Peyer's patch (tissue), 4 donors: ENCODE measurements at regions not wholly inside any gene's neighbourhood (a gene's known extent, or its start where the extent isn't known, plus 50 kb on each side); places are given as distances from the start of the nearest gene placed in this dataset.

ENCODE experiments used
- DNase-seq, 3 donors: peaks; one replicate each; pipeline ENCODE4 v3.0.0-alpha.2; 2017 to 2019
- H3K27ac ChIP-seq, 4 donors: fragments of 200-600 bp; sonication (generic); one replicate each; pipeline ENCODE4 v1.5.1; 2016 to 2019
- H3K27me3 ChIP-seq, 2 donors: fragments of 200-600 bp; sonication (generic); one replicate each; pipeline ENCODE4 v1.5.1; 2019
- H3K36me3 ChIP-seq, 3 donors: fragments of 200-600 bp; sonication (generic); one replicate each; pipeline ENCODE4 v1.5.1; 2016 to 2019
- H3K4me1 ChIP-seq, 4 donors: fragments of 200-600 bp; sonication (generic); one replicate each; pipeline ENCODE4 v1.5.1; 2016 to 2019
- H3K4me3 ChIP-seq, 4 donors: fragments of 200-600 bp; sonication (generic); 1 replicate in 3 of 4; 2 replicates in 1 of 4; pipeline ENCODE4 v1.5.1; 2016 to 2019; ENCODE audit warnings: mild to moderate bottlenecking in 1 of 4
- H3K9me3 ChIP-seq, 4 donors: fragments of 200-600 bp; sonication (generic); one replicate each; pipeline ENCODE4 v1.5.1; 2016 to 2019; ENCODE audit warnings: mild to moderate bottlenecking in 1 of 4
- POLR2A ChIP-seq, 2 donors: fragments of 450-650 bp; IDR thresholded peaks; one replicate each; pipeline ENCODE4 v1.5.1; 2017; ENCODE audit warnings: antibody characterized with exemption in 2 of 2, mild to moderate bottlenecking in 2 of 2, moderate library complexity in 2 of 2
- TF ChIP-seq, protein P1 (sequence below), 6 experiments: fragments of 450-650 bp in 4 of 6; fragments of 200-600 bp in 2 of 6; sonication (generic) in 1 of 6; IDR thresholded peaks; one replicate each; pipeline ENCODE4 v1.5.1; 2017 to 2019; ENCODE audit warnings: antibody characterized with exemption in 6 of 6, mild to moderate bottlenecking in 3 of 6, moderate library complexity in 1 of 6

- H3K27me3 ChIP-seq, result no peaks in the 10 kb centered on the region
- H3K27ac ChIP-seq, result no peak overlapping the region
- no peak for DNase-seq
- H3K4me3 ChIP-seq, result no peak overlapping the region
- H3K36me3 ChIP-seq, result no peaks in the 10 kb centered on the region
- H3K4me1 ChIP-seq, result no peaks in the 10 kb centered on the region
- TF ChIP-seq, protein P1, sequence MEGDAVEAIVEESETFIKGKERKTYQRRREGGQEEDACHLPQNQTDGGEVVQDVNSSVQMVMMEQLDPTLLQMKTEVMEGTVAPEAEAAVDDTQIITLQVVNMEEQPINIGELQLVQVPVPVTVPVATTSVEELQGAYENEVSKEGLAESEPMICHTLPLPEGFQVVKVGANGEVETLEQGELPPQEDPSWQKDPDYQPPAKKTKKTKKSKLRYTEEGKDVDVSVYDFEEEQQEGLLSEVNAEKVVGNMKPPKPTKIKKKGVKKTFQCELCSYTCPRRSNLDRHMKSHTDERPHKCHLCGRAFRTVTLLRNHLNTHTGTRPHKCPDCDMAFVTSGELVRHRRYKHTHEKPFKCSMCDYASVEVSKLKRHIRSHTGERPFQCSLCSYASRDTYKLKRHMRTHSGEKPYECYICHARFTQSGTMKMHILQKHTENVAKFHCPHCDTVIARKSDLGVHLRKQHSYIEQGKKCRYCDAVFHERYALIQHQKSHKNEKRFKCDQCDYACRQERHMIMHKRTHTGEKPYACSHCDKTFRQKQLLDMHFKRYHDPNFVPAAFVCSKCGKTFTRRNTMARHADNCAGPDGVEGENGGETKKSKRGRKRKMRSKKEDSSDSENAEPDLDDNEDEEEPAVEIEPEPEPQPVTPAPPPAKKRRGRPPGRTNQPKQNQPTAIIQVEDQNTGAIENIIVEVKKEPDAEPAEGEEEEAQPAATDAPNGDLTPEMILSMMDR (IDR thresholded peaks at IDR 0.05), result no peak
- TF ChIP-seq POLR2A (IDR thresholded peaks at IDR 0.05), result no peak
- H3K9me3 ChIP-seq, result no peaks in the 10 kb centered on the region
Measured at GRCh38 chr4:19842471-19842870, 409.2 kb upstream of the SLIT2 start.

- no peak for DNase-seq
- no peaks in the 10 kb centered on the region for H3K4me1 ChIP-seq
Measured at GRCh38 chr4:19838858-19839257, 412.8 kb upstream of the SLIT2 start.

DNA sequence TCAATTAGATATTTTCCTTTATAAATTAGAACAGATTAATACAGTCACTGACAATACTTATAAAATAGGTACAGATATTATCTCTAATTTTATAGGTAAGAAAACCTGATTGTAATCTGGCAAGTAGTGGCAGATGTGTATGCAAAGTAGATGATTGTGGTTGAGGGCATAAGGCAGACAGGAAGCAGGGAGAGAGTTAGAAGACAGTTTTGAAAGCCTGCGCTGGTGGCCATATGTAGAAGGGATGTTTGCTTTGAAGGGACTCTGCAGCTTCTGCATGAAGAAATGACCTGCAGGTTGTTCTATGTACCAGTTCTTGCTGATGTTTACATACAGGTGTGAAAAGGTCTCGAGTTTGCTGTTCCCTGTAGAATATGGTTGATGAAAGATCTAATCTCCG lies 416.3 kb upstream of the SLIT2 start:
- Histone ChIP-seq H3K36me3 (no peaks in the 10 kb centered on the region), H3K27ac (no peak overlapping the region), H3K27me3 (no peaks in the 10 kb centered on the region), H3K9me3 (no peaks in the 10 kb centered on the region), H3K4me1 (no peaks in the 10 kb centered on the region), H3K4me3 (no peak overlapping the region)
- TF ChIP-seq POLR2A (IDR thresholded peaks at IDR 0.05), result no peak
- TF ChIP-seq, protein P1 (IDR thresholded peaks at IDR 0.05), result no peak
- DNase-seq, result no peak

More at GRCh38 chr4:19838858-19839257, 412.8 kb upstream of the SLIT2 start:
- Histone ChIP-seq H3K27ac (no peak overlapping the region), H3K36me3 (no peaks in the 10 kb centered on the region), H3K4me3 (no peak overlapping the region), H3K27me3 (no peaks in the 10 kb centered on the region), H3K9me3 (no peaks in the 10 kb centered on the region)
- TF ChIP-seq POLR2A (IDR thresholded peaks at IDR 0.05), result no peak
- TF ChIP-seq, protein P1 (IDR thresholded peaks at IDR 0.05), result no peak

DNA sequence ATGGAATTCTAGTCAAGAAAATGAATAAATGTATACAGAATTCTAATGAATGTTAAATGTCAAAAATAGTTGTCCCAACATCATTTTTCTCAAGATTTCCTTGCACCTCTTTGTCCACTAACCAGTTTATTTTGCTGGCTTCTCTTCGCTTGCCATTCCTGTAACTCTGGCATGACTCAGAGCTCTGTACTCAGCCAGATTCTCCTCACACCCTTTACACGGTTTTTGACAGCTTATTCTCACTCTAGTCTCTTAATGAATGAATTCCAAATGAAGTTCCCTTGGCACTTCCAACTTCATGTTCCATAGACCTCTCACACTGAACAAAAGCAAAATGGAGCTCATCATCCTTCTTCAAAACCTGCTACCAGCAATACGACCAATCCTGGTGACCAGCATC lies 419.3 kb upstream of the SLIT2 start:
- H3K9me3 ChIP-seq, result no peaks in the 10 kb centered on the region
- no peak overlapping the region for H3K4me3 ChIP-seq
- H3K4me1 ChIP-seq, result no peaks in the 10 kb centered on the region
- DNase-seq, result no peak
- H3K36me3 ChIP-seq, result no peaks in the 10 kb centered on the region
- TF ChIP-seq, protein P1 (IDR thresholded peaks at IDR 0.05), result no peak
- TF ChIP-seq POLR2A (IDR thresholded peaks at IDR 0.05), result no peak
- no peaks in the 10 kb centered on the region for H3K27me3 ChIP-seq
- H3K27ac ChIP-seq, result no peak overlapping the region

DNA sequence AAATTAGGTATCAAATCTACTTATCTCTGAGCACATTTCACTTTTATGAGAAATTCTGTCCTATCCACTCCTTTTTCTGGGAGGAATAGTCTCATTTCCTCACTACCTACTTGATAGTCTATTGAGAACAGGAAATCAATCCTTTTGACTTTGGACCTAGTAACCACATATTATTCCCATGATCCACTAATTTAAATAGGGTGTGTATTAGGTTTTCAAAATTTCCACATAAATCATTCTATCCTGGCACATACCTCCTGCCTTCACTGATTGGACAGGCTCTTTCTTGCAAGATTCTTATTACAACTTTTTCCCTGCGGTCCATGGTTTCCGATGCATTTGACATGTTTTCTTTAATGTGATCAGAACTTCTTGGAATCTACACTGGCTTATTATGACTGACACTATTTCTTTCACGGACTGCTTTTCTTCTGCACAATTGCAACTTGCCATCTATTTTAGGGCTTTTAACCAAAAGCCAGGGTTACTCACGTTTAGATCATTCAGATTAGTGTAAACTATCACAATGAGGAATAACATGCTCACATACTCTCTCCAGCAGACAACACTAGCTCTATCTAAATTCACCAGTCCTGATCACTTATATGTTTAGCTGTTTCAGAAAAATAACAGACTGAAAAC lies 419.9 kb upstream of the SLIT2 start:
- Histone ChIP-seq H3K4me1 (no peaks in the 10 kb centered on the region), H3K27ac (no peak overlapping the region), H3K36me3 (no peaks in the 10 kb centered on the region), H3K4me3 (no peak overlapping the region), H3K27me3 (no peaks in the 10 kb centered on the region), H3K9me3 (no peaks in the 10 kb centered on the region)
- TF ChIP-seq POLR2A (IDR thresholded peaks at IDR 0.05), result no peak
- DNase-seq, result no peak

DNA sequence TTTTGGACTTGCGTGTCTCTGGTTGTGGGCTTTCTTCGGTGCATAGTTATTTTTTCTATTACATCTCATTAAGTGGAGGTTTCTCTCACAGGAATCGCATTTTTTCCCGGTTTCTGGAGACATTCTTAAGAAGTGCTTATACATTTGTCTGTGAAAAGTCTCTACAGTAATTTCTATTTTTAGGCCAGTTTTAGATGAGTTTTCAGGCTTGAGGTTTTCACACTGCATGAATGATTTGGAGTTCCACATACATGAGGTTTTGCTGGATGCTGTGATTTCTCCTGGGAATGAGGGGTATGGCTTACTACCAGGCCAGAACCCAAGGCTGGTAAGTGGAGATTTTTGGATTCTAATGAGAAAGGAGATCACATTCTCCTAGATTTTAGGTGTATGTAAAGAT lies 422.6 kb upstream of the SLIT2 start:
- no peak for DNase-seq
- Histone ChIP-seq H3K9me3 (no peaks in the 10 kb centered on the region), H3K27me3 (no peaks in the 10 kb centered on the region), H3K27ac (no peak overlapping the region), H3K36me3 (no peaks in the 10 kb centered on the region), H3K4me3 (no peak overlapping the region), H3K4me1 (no peaks in the 10 kb centered on the region)
- no peak for TF ChIP-seq POLR2A (IDR thresholded peaks at IDR 0.05)
- TF ChIP-seq, protein P1 (IDR thresholded peaks at IDR 0.05), result no peak
